DMS114 treated with DMSO at 0.1 percent for 48 hours (cell line): ENCODE measurements at regions not wholly inside any gene's neighbourhood (a gene's known extent, or its start where the extent isn't known, plus 50 kb on each side); places are given as distances from the start of the nearest gene placed in this dataset.

Experiments used
- DNase-seq: peaks from one replicate; lab custom pipeline; 2025; ENCODE audit not compliant: unreplicated experiment; lab: John Stamatoyannopoulos, UW

DNA sequence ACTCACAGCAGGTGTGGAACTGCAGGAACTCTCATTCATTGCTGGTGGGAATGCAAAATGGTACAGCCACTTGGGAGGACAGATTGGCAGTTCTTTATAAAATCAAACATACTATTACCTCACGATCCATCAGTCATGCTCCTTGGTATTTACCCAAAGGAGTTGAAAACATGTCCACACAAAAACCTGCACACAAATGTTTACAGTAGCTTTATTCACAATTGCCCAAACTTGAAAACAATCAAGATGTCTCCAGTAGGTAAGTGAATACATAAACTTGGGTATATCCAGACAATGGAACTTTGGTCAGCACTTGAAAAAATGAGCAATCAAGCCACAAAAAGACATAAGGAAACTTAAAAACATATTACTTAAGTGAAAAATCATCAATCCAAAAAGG lies 215.5 kb downstream of the IRX1 start:
- DNase-seq, result no peak

DNA sequence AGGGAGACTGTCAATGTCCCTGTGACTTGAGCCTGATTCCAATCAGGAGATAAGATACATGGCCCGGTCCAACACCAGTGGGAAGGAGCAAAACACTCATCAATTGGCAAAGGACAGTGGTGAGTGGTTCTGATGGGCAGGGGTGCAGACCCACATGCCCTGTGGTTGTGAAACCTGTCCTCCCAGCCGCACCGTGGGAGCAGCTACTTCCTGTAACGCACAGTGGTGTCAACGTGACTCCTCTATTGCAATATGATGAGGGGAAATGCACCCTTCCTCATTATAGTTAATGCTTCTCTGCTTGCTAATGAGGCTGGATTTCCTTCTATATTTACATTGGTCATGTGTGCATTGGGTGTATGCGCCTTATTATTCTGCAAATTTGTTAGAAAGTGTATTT lies 223.0 kb downstream of the IRX1 start:
- DNase-seq, result no peak

DNA sequence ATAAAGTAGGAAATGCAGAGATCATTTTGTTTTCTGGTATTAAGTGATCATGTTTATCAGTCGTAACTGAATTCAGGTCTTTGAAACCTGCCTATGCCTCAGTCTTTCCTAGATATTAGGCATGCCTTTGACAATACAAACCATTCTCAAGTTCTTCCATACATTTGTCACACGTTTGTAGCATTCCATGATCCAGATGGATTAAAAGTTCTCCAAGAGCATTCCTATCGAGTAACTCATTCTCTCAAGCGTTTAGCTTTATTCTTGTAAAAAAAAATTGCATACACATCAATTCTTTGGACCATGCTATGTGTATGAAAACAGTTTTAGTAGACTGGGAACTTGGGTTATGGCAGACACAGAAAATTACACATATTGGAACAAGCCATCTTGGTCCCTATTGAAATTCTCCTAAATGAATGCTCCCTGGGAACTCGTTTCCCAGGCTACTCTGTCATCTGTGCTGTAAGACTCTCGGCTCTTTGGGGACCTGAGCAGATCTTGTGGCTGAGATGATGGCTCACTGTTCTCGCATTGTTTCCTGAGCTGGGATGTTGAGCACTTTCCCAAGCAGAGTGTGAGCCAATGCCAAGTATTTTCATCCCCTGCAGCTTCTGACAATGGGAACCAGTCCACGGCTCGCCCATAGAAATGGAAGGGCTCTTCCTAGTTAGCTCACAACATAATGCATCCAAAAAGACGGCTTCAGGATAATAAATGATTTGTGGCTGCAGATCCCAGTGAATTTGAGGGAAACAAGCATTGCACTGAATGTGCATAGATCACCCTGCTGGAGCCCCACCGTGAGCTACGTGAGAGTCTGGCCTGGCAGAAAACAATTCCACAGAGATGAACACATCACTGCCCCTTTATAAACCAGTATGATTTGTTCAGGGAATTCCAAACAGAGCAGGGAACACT lies 230.2 kb downstream of the IRX1 start:
- no peak for DNase-seq

GRCh38 chr5:3827624-3828023 lies 232.0 kb downstream of the IRX1 start:
- no peak for DNase-seq

- DNase-seq, result no peak
These were observed 233.1 kb downstream of the IRX1 start for GRCh38 chr5:3828761-3829160.

- no peak for DNase-seq
These were observed 237.9 kb downstream of the IRX1 start for GRCh38 chr5:3833566-3833965.

- DNase-seq, result no peak
These were observed 240.2 kb downstream of the IRX1 start for GRCh38 chr5:3835811-3836210.

DNA sequence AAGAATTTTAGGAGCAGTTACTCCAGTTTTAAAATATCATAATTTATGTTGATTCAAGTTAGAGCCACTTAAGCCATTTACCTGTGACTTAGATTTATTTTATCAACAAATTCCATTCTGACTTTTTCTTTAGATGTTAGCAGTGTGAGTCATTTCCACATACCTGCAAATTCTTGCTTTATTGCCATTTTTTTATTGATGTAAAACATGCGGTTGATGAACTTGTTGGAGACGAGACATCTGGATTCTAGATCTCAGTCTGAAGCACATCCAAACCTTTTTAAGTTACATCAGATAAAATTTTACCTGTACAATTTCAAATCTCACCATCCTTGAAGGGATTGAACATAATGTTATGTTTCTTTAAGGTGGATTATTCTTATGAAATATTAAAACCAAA lies 240.9 kb downstream of the IRX1 start:
- no peak for DNase-seq

DNA sequence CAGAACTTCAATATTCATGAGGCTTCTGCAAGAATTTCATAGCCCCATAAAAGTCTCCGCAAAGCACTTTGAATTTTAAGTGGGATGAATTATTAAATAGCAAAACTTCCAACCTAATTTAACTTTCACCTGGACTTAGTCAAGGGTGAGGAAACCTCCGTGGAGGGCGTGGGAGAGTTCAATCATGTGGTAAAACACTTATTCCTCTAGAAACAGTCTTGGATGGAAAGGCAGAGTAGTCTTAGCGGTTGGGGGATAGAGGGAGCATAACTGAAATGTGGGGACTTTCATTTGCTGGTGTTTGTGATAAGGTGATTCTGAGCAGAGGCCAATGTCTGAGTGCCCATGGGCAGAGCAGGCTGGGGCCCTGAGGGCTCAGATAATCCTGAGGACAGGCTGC lies 241.9 kb downstream of the IRX1 start:
- DNase-seq, result no peak

DNA sequence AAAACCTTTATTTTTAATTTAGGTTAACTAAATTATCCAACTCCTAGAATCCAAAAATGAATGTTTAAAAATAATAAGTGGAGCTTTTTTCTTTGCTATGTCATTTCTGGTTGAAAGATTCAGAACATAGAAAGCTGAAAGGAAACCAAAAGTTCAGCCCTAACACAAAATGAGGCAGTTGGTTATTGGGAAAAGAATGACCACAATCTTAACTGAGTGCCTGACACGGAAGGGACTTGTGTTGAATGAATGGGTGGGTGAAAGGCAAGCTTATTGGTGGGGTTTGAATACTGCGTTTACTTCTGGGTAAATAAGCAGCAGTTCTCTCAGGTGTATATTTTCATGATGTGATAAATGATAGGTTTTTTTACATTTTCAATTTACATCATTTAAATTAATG lies 243.5 kb downstream of the IRX1 start:
- DNase-seq, result no peak

- DNase-seq, result no peak
These were observed 247.0 kb downstream of the IRX1 start for GRCh38 chr5:3842591-3842990.

- no peak for DNase-seq
These were observed 248.1 kb downstream of the IRX1 start for GRCh38 chr5:3843706-3844105.

GRCh38 chr5:3844266-3844665 lies 248.6 kb downstream of the IRX1 start:
- no peak for DNase-seq

DNA sequence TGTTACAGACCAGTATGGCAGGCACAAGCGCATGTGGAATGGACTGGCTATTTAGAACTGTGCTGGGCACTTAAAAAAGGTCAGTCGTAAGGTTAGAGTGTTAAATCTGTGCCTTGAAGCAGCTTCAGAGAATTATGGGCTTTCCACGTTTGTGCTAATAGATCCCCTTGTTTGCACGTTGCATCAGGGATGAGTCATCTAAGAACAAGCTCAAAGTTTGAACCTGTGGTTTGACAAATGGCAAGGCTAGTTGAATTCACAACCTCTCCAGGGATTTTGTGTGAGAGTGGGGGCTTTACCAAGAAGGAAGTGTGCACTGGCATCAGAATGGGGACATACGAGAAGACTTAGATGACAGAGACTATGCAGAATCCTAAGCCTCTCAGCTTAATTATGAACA lies 249.6 kb downstream of the IRX1 start:
- DNase-seq, result no peak

DNA sequence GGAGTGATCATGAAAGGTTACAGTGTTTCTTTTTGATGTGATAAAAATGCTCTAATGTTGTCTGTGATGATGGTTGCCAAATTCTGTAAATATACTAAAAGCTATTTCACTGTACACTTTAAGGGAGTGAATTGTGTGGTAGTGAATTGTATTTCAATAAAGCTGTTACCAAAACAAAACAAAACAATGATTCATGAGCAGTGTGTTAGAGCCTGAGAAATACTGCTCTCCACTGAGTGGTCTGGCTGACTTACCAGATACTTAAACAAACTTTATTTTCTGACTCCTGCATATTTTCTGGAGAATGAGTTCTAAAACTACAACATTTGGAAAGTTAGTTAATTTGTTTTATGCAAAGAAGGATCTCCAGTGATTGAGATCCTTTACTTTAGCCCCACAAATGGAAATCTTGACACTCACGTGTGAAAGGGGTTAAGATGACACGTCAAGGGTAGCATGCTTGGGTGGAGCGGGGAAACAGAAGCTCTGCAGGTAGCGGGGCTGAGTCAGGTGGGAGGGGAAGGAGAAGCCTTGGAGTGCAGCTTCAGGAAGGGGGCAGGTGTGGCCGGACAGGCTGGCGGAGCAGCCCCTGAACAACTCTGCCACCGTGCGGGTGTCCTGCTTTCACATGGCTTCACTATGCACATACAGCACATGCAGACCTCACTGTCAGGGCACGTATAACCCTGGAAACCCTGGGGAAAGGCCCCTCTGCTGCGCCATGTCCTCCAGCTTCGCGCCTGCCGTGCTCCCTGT lies 256.7 kb downstream of the IRX1 start:
- no peak for DNase-seq

GRCh38 chr5:3853362-3853761 lies 257.7 kb downstream of the IRX1 start:
- no peak for DNase-seq

DNA sequence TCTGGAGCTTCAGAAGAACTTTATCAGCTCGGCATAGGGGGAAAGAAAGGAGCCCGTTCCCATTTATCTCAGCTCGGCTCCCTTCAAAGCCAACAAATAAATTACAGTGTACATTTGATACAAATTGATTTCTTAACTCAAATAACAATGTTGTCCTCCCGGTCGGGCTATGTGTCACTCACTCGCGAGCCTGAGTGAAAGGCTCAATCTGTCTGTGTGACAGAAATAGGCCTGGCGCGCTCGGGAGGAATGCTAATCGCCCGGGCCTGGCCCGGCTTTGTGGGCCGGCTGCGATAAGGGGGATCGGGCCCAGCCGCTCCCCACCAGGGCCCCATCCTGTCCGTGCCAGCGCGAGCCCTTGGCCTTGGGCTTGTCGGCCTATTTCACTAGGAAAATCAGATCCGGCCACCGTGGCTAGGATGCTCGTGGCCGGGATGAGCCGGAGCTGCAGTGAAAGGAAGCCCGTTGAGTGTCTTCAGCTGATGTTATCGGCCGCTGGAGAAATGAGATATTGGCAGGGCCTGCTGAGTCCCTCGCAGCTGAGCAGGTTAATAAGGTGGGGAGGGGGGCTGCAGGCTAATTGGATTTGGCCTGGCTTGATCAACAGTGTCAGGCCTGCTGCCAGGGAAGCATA lies 258.7 kb downstream of the IRX1 start:
- no peak for DNase-seq

- DNase-seq, result no peak
These were observed 260.4 kb downstream of the IRX1 start for GRCh38 chr5:3856036-3856435.

GRCh38 chr5:3858524-3858923 lies 262.9 kb downstream of the IRX1 start:
- DNase-seq, result no peak

- DNase-seq, result no peak
These were observed 267.3 kb downstream of the IRX1 start for GRCh38 chr5:3862906-3863305.

GRCh38 chr5:3875144-3875543 lies 279.5 kb downstream of the IRX1 start:
- no peak for DNase-seq

- no peak for DNase-seq
These were observed 282.6 kb downstream of the IRX1 start for GRCh38 chr5:3878267-3878666.
